Activated gamma-delta T cell treated with Interleukin-2 at 50 U/mL for 16 hours (primary cell): ENCODE measurements at regions not wholly inside any gene's neighbourhood (a gene's known extent, or its start where the extent isn't known, plus 50 kb on each side); places are given as distances from the start of the nearest gene placed in this dataset.
"Not testable (repeated sequence)": the region's sequence is repeated elsewhere in the genome, so short reads cannot be mapped to it uniquely, and the experiment has no call there.

Experiments used
- DNase-seq: peaks from one replicate; pipeline ENCODE4 v3.0.0-alpha.2; 2020

DNA sequence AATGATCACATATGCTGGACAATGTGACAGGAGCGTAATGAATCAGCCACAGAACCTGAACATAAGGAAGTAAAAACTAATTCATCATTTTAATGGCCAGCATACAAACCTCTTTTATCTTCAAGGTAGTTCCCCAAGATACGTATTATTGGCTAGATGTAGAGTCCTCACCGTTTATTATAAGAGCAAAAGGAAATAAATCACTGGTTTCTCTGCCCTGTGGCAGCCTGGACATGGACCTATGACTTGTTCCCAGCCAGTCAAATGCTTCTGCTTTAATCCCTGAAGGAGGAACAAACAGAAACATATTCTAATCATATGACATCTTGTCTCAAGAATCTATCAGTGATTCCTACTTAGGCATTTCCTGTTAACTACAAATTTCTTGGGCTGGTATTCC, 86.8 kb upstream of the FAM241A start:
- DNase-seq: no peak

GRCh38 chr4:112060212-112060611, 85.0 kb upstream of the FAM241A start:
- no peak for DNase-seq

GRCh38 chr4:112061207-112061817, 83.9 kb upstream of the FAM241A start:
- DNase-seq: no peak

GRCh38 chr4:112063260-112063659, 82.0 kb upstream of the FAM241A start:
- no peak for DNase-seq

DNA sequence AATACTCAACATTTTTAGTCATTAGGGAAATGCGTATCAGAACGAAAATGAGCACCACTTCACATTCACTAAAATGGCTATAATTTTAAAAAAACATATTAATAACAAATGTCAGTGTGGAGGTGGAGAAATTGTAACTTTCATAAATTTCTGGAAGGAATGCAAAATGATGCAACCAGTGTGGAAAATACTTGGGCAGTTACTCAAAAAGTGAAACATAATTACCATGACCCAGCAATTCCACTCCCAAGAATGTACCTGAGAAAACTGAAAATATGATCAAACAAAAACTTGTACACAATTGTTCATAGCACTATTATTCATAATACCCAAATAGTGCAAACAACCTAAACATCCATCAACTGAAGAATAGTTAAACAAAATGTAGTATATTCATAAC, 76.1 kb upstream of the FAM241A start:
- DNase-seq: no peak

DNA sequence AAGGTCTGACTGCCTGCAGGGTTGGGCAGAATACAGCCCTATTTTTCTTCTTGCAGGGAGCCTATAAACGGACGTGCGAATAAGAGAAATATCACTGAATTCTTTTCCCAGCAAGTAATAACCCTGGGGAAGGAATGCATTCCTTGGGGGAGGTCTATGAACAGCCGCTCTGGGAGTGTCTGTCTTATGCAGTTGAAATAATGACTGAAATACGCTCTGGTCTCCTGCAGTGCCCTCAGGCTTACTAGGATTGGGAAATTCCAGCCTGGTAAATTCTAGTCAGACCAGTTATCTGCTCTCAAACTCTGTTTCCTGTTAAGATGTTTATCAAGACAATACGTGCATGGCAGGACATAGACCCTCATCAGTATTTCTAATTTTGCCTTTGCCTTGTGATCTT, 72.1 kb upstream of the FAM241A start:
- DNase-seq: no peak

- no peak for DNase-seq
These were observed 70.0 kb upstream of the FAM241A start for GRCh38 chr4:112075129-112075753.

DNA sequence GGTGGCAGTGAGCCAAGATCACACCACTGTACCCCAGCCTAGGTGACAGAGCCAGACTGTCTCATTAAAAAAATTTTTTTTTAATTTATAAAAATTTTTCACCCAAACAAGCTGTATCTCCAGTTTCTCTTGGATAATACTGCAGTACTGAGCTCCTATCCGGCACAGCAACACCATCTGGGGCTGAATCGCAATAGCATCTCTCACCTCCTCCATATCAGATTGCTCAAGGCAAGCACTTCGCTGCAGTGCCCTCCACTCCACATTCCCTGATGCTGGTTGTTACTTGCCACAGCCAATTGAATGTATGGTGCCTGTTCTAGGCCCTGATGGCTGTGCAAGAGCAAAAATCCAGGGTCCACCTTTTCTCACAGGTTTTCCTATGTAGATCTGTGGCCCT, 69.3 kb upstream of the FAM241A start:
- no peak for DNase-seq

- no peak for DNase-seq
These were observed 68.2 kb upstream of the FAM241A start for GRCh38 chr4:112076919-112077608.

DNA sequence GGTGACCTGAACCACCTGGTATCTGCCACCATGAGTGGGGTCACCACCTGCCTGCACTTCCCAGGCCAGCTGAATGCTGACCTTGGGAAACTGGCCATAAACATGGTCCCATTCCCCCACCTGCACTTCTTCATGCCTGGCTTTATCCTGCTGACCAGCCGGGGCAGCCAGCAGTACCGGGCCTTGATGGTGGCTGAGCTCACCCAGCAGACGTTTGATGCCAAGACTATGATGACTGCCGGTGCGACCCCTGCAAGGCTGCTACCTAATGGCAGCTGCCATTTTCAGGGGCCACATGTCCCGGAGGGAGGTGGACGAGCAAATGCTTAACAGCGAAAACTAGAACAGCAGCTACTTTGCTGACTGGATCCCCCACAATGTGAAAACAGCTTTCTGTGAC, 67.5 kb upstream of the FAM241A start:
- DNase-seq: no peak

- DNase-seq: no peak
These were observed 62.2 kb upstream of the FAM241A start for GRCh38 chr4:112082954-112083586.

DNA sequence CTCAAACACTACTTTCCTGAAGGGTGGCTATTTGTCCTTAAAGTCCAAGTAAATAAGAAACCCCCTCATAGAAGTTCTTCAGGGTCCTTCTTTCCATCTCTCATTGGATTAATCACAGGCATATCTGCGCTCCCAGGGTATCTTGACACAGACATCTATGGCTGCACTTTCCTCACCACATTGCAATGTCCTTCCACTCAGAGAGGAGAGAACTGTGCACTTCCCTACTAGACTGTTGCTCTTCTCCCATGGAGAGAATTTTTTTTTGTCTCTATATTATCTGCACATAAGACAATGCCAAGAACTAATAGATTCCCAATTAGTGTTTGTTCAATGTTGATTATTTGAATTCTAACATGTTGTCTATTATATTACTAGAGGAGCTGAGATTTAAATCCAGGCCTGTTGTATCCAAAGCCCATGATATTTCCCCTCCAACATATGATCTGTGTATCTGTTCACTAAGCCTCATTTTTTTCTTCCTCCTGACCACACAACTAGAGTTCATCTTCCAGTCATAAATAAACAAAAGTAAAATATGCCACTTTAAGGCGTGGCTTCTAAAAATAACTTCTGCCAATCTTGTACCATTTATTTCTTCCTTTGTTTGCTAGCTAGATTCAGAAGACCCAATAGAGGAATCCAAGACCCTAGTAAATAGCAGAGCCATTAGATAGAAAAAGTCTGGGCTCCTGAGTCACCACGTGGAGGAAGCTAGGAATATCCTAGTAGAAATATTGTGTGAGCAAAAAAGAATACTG, 61.5 kb upstream of the FAM241A start:
- DNase-seq: no peak

DNA sequence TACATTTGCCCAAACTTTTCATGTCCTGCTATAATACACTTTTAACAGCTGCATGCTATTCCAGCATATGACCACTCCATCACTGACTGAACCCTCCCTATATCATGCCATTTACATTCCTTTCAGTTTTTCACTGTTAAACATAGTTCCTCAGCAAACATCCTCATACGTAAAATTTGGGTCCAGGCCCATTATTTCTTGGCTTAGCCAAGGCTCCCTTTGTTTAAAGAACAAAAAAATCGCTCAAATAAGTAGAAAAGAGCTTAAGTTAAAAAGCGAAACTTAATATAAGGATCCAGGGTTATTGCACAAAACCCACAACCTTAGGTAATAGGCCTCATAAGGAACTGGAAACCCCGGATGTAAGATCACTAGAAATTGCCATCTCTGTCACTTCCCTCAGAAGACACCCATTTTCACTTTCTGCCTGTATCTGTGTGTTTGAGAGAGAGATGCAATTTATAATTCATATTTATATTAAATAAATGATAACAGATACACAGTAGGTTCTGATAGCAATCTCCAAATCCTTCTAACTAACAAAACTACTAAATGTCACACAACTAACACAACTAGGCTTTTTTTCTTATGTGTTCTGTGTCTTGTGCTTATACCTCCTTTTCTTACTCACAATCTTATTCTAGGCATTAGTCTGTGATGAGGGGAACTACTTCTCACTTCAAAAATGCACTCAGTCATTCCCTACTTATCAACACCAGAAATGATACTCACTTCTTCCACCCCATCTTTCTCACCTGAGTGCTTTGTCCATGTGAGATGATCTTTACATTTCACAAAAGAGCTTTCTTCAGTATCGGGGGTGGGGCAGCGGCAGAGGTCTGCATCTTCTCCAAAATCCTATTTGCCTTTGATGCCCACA, 59.9 kb upstream of the FAM241A start:
- no peak for DNase-seq

DNA sequence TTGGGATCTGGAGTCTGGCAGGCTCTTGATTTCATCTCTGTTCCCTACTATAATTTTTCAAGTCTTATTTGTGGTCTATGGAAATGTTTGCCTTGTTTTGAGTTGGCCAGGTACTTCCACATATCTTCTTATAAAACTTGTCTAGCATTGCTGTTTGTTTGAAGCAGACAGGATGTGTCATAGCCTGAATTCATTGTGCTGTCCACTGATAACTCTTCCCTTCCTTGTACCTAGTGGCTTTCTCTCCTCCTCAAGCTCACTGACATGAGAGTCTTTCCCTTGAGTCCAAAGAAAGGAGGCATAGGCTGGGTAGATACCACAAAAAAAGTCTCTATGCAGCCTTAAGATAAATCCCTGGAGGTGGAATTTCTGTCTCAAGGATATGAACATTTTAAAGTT, 59.2 kb upstream of the FAM241A start:
- no peak for DNase-seq

DNA sequence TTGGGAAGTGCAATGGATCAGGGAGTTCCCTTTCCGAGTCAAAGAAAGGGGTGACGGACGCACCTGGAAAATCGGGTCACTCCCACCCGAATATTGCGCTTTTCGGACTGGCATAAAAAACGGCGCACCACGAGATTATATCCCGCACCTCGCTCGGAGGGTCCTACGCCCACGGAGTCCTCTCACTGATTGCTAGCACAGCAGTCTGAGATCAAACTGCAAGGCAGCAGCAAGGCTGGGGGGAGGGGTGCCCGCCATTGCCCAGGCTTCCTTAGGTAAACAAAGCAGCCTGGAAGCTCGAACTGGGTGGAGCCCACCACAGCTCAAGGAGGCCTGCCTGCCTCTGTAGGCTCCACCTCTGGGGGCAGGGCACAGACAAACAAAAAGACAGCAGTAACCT, 58.6 kb upstream of the FAM241A start:
- not testable (repeated sequence) for DNase-seq

GRCh38 chr4:112092330-112092729, 52.9 kb upstream of the FAM241A start:
- DNase-seq: not testable (repeated sequence)

DNA sequence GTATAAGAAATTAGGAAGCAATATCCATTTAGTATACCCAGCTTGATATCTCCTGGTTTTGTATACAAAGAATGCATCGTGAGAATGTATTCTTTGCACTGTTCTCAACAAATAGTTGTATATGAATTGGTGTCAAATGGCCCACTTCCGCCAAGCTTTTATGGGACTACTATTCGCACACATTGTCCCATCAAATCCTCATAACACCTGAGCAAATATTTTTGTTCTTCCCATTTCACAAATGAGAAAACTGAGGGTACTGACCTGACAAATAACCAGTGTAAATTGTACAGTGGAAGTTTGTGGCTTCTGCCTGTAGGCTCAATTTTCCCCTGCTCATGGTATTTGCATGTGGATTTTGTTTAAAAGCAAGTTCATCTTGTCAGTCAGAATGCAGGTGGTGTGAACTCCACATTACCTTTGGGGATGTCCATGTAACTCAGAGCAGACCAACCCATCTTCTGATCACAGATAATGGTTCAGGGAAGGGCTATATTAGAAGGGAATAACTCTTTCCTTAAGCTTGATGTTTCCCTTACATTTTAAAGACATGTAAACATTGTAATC, 51.5 kb upstream of the FAM241A start:
- DNase-seq: no peak

DNA sequence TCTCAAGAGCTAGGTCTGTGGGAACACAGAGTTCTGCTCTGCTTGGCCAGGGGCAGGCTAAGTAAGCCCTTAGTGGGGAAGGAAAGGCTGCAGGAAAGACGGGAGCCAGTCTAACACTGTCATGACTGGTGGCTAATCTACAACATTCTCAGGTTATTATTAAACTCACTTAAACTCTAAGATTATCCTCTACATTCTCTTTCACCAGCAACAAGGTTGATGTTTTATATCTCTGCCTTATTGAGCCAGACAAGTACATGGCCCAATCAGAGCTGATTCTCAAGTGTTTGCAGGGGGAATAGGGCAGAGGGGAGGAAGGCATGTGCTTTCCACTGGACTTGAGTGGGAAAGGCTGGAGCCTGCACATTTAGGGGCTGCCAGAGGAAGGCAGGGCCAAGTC, 50.9 kb upstream of the FAM241A start:
- no peak for DNase-seq
